ENCODE measurements at regions not wholly inside any gene's neighbourhood (a gene's known extent, or its start where the extent isn't known, plus 50 kb on each side); places are given as distances from the start of the nearest gene placed in this dataset.

GRCh38 chr21:43342301-43342881 is 84.5 kb downstream of the SIK1 start:
- Histone ChIP-seq H2AFZ (ENCODE audit: low read depth) (no peak overlapping the region), H3F3A (replicated peaks; ENCODE audit: insufficient read depth) (no peaks in the 10 kb centered on the region), H3K36me3 (replicated peaks in 1 of 2; ENCODE audit: control insufficient read depth in 1 of 2, insufficient read depth in 2 of 2, low read length in 1 of 2) (no peaks in the 10 kb centered on the region), H3K79me2 (ENCODE audit: insufficient read depth) (no peaks in the 10 kb centered on the region), H3K9ac (no peak overlapping the region), H3K9me2 (no peaks in the 10 kb centered on the region), H4K20me1 (ENCODE audit: insufficient read depth) (no peaks in the 10 kb centered on the region), H3K4me3 (ENCODE audit: low read depth in 2 of 2, low read length in 1 of 2) (no peak overlapping the region), H3K27ac (ENCODE audit: low read depth in 2 of 2, low read length in 1 of 2) (no peak overlapping the region), H3K4me1 (ENCODE audit: control insufficient read depth in 1 of 2, insufficient read depth in 2 of 2, low read depth in 1 of 2, low read length in 1 of 2) (no peaks in the 10 kb centered on the region; a peak in 1 of 4 replicates), H3K4me2 (no peak overlapping the region), H3K9me3 (no peaks in the 10 kb centered on the region), H3K27me3 (ENCODE audit: insufficient read depth) (no peaks in the 10 kb centered on the region)
- ChIA-PET POLR2A (no interaction called here), CTCF (no interaction called here)
- DNase-seq, result no peak
- no peak for TF ChIP-seq EP300 (IDR thresholded peaks at IDR 0.05; ENCODE audit: borderline replicate concordance in 1 of 2, low read depth in 1 of 2, low read length in 1 of 2)
- TF ChIP-seq FOXM1 (IDR thresholded peaks at IDR 0.05; ENCODE audit: low read depth), result no peak
- TF ChIP-seq SIN3A (IDR thresholded peaks at IDR 0.05; ENCODE audit: borderline replicate concordance, low read depth, low read length), result no peak
- no peak for TF ChIP-seq GABPA (IDR thresholded peaks at IDR 0.05; ENCODE audit: low read depth)
- TF ChIP-seq RAD21 (IDR thresholded peaks at IDR 0.05; ENCODE audit: low read length), result no peak
- no peak for TF ChIP-seq NRF1 (IDR thresholded peaks at IDR 0.05; ENCODE audit: low read depth, low read length)
- TF ChIP-seq, protein P1, sequence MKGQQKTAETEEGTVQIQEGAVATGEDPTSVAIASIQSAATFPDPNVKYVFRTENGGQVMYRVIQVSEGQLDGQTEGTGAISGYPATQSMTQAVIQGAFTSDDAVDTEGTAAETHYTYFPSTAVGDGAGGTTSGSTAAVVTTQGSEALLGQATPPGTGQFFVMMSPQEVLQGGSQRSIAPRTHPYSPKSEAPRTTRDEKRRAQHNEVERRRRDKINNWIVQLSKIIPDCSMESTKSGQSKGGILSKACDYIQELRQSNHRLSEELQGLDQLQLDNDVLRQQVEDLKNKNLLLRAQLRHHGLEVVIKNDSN (IDR thresholded peaks at IDR 0.05; ENCODE audit: borderline replicate concordance, low read depth), result no peak
- 86% methylated on average over 15 of the region's 17 CpGs for WGBS (ENCODE audit: low lambda C conversion rate)

GRCh38 chr21:43341378-43342161 is 85.4 kb downstream of the SIK1 start:
- Histone ChIP-seq H3K4me2 (no peak overlapping the region), H3K36me3 (replicated peaks in 1 of 2; ENCODE audit: control insufficient read depth in 1 of 2, insufficient read depth in 2 of 2, low read length in 1 of 2) (no peaks in the 10 kb centered on the region), H3K4me3 (ENCODE audit: low read depth in 2 of 2, low read length in 1 of 2) (no peak overlapping the region), H3K9me2 (no peaks in the 10 kb centered on the region), H3K27ac (ENCODE audit: low read depth in 2 of 2, low read length in 1 of 2) (no peak overlapping the region), H2AFZ (ENCODE audit: low read depth) (no peak overlapping the region), H3K9ac (no peak overlapping the region), H3K79me2 (ENCODE audit: insufficient read depth) (no peaks in the 10 kb centered on the region), H3K9me3 (no peaks in the 10 kb centered on the region), H3K4me1 (ENCODE audit: control insufficient read depth in 1 of 2, insufficient read depth in 2 of 2, low read depth in 1 of 2, low read length in 1 of 2) (no peaks in the 10 kb centered on the region; a peak in 1 of 4 replicates), H4K20me1 (ENCODE audit: insufficient read depth) (no peaks in the 10 kb centered on the region), H3F3A (replicated peaks; ENCODE audit: insufficient read depth) (no peaks in the 10 kb centered on the region), H3K27me3 (ENCODE audit: insufficient read depth) (no peaks in the 10 kb centered on the region)
- CTCF ChIA-PET, result interaction anchor here (0.9 kb wide), 1 partner anchor 21 kb away, joined by 3 read pairs; no protein-coding TSS in a partner anchor
- 89% methylated on average over 5 of the region's 25 CpGs for WGBS (ENCODE audit: low lambda C conversion rate)
- DNase-seq, result no peak
- POLR2A ChIA-PET, result no interaction called here
- no peak for TF ChIP-seq GATA2 (CRISPR knock-in tag; IDR thresholded peaks at IDR 0.05)
- no peak for TF ChIP-seq RCOR1 (IDR thresholded peaks at IDR 0.05; ENCODE audit: low read length)
- TF ChIP-seq, protein P2, sequence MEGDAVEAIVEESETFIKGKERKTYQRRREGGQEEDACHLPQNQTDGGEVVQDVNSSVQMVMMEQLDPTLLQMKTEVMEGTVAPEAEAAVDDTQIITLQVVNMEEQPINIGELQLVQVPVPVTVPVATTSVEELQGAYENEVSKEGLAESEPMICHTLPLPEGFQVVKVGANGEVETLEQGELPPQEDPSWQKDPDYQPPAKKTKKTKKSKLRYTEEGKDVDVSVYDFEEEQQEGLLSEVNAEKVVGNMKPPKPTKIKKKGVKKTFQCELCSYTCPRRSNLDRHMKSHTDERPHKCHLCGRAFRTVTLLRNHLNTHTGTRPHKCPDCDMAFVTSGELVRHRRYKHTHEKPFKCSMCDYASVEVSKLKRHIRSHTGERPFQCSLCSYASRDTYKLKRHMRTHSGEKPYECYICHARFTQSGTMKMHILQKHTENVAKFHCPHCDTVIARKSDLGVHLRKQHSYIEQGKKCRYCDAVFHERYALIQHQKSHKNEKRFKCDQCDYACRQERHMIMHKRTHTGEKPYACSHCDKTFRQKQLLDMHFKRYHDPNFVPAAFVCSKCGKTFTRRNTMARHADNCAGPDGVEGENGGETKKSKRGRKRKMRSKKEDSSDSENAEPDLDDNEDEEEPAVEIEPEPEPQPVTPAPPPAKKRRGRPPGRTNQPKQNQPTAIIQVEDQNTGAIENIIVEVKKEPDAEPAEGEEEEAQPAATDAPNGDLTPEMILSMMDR (IDR thresholded peaks at IDR 0.05), result no peak
- TF ChIP-seq RAD21 (IDR thresholded peaks at IDR 0.05; ENCODE audit: low read length), result no peak
- TF ChIP-seq TEAD4 (IDR thresholded peaks at IDR 0.05; ENCODE audit: borderline replicate concordance, insufficient read depth), result no peak
- TF ChIP-seq IRF3 (IDR thresholded peaks at IDR 0.05; ENCODE audit: low read depth, low read length), result no peak
- no peak for TF ChIP-seq REST (IDR thresholded peaks at IDR 0.05; ENCODE audit: low read depth, low read length)
- TF ChIP-seq RFX5 (IDR thresholded peaks at IDR 0.05; ENCODE audit: low read length), result no peak
- TF ChIP-seq EP300 (IDR thresholded peaks at IDR 0.05; ENCODE audit: borderline replicate concordance in 1 of 2, low read depth in 1 of 2, low read length in 1 of 2), result no peak
- TF ChIP-seq FOSL2 (IDR thresholded peaks at IDR 0.05; ENCODE audit: borderline replicate concordance, low read depth), result no peak
- TF ChIP-seq RXRA (IDR thresholded peaks at IDR 0.05; ENCODE audit: borderline replicate concordance, low read depth), result no peak
- no peak for TF ChIP-seq POLR2AphosphoS5 (IDR thresholded peaks at IDR 0.05; ENCODE audit: low read depth, low read length)
- TF ChIP-seq JUND (IDR thresholded peaks at IDR 0.05), result no peak
- no peak for TF ChIP-seq EZH2phosphoT487 (IDR thresholded peaks at IDR 0.05; ENCODE audit: borderline replicate concordance, low read depth)
- TF ChIP-seq ELF1 (IDR thresholded peaks at IDR 0.05), result no peak

Data from SK-N-SH (cell line).